ENCODE measurements at regions not wholly inside any gene's neighbourhood (a gene's known extent, or its start where the extent isn't known, plus 50 kb on each side); places are given as distances from the start of the nearest gene placed in this dataset.

GRCh38 chr18:64399566-64399965 is 250.7 kb upstream of the LINC00305 start:
- TF ChIP-seq EZH2phosphoT487 (conservative IDR thresholded peaks at IDR 0.05; ENCODE audit: low read length) (no peak), CTCF (IDR thresholded peaks at IDR 0.05; ENCODE audit: insufficient read depth, low read length, poor library complexity, severe bottlenecking) (no peak)

Data from SU-DHL-6 (cell line).